ENCODE measurements at regions not wholly inside any gene's neighbourhood (a gene's known extent, or its start where the extent isn't known, plus 50 kb on each side); places are given as distances from the start of the nearest gene placed in this dataset.

DNA sequence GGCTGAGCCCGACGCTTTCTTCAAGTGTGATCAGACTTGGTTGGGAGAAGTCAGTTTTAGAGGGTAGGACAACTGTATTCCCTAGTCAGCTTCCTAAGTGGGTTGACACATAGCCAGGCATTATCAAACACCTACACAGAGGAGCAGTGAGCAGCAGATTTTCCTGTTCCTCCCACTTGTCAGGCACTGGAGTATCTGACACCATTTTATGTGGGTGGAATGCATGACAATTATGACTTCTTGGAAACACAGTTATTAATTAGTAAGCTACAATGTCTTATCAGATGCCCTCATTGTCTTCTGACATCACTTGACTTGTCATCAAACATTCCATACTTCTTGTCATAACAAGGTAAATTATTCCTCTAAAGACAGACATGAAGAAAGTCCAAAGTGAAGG, 124.9 kb downstream of the IRX2 start:
- H3K4me3 ChIP-seq (ENCODE audit: low read length), result no peak overlapping the region

DNA sequence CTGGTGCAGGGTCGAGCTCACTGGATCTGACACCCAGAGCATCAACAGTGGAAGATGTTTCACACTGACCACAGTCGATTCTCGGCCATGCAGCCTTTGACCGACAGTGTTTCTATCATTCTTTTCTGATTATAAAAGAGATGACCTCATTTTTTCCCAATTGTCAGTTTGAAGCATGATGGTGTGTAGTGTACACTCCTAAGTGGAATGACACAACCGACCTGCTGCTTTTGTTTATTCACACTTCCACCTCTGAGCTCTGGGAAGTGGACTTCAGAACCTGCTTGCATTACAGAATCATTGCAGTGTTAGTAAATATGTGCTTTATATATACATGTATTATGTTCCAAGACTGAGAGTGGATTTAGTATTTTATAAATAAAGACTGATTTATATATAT, 128.6 kb downstream of the IRX2 start:
- Histone ChIP-seq H3K27ac (ENCODE audit: low read length) (no peak overlapping the region), H3K9me3 (ENCODE audit: control insufficient read depth, low read depth, low read length) (no peaks in the 10 kb centered on the region), H3K27me3 (ENCODE audit: control insufficient read depth, insufficient read depth, low read length) (no peaks in the 10 kb centered on the region), H3K4me1 (ENCODE audit: control insufficient read depth, low read depth, low read length) (no peaks in the 10 kb centered on the region), H3K9ac (ENCODE audit: low read length) (no peak overlapping the region), H3K36me3 (ENCODE audit: control insufficient read depth, low read depth, low read length) (no peaks in the 10 kb centered on the region), H3K4me3 (ENCODE audit: low read length) (no peak overlapping the region)

More for the DNA sequence above, 124.9 kb downstream of the IRX2 start:
- Histone ChIP-seq H3K27ac (ENCODE audit: low read length) (no peak overlapping the region), H3K9me3 (ENCODE audit: control insufficient read depth, low read depth, low read length) (no peaks in the 10 kb centered on the region), H3K9ac (ENCODE audit: low read length) (no peak overlapping the region), H3K36me3 (ENCODE audit: control insufficient read depth, low read depth, low read length) (no peaks in the 10 kb centered on the region), H3K27me3 (ENCODE audit: control insufficient read depth, insufficient read depth, low read length) (no peaks in the 10 kb centered on the region), H3K4me1 (ENCODE audit: control insufficient read depth, low read depth, low read length) (no peaks in the 10 kb centered on the region)

DNA sequence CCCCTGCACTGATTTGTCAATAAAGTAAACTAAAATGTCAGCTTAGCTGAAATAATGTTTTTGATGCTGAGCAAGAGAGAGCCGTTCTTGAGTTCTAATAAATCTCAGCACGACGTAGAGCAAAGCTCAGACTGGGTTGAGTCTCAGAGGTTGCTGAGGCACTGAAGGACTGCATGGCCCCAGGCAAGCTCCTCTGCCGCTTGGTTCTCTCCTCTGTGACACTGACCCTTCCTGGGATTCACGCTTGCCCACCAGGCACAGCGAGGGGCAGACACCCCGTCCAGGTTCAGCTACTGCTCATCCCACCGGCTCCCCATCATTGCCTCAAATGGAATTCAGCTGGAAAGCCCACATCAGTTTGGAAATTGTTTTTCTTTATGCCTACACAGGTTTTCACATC, 129.8 kb downstream of the IRX2 start:
- H3K27ac ChIP-seq (ENCODE audit: low read length), result no peak overlapping the region
- H3K9ac ChIP-seq (ENCODE audit: low read length), result no peak overlapping the region
- no peaks in the 10 kb centered on the region for H3K4me1 ChIP-seq (ENCODE audit: control insufficient read depth, low read depth, low read length)
- H3K27me3 ChIP-seq (ENCODE audit: control insufficient read depth, insufficient read depth, low read length), result no peaks in the 10 kb centered on the region
- no peak overlapping the region for H3K4me3 ChIP-seq (ENCODE audit: low read length)
- no peaks in the 10 kb centered on the region for H3K36me3 ChIP-seq (ENCODE audit: control insufficient read depth, low read depth, low read length)
- H3K9me3 ChIP-seq (ENCODE audit: control insufficient read depth, low read depth, low read length), result no peaks in the 10 kb centered on the region

DNA sequence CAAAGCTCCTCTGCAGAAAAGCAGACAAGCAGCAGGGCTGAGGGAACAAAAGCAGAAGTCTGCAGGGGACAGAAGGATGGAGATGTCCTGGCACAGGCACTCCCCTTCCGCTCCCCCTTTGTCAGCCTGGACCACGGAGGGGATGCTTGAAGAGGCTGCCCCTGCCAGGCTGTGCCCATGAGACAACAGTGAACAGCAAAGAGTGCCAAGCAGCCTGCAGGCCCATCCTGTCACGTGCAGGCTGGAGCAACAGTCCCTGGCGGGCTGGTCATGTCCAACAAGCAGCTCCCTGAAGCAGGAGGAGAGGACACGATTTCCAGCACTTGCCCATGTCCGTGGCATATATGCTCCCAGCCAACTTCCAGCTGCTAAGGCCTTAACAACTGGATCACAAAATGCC, 132.3 kb downstream of the IRX2 start:
- Histone ChIP-seq H3K9me3 (ENCODE audit: control insufficient read depth, low read depth, low read length) (no peaks in the 10 kb centered on the region), H3K4me3 (ENCODE audit: low read length) (no peak overlapping the region), H3K4me1 (ENCODE audit: control insufficient read depth, low read depth, low read length) (no peaks in the 10 kb centered on the region), H3K36me3 (ENCODE audit: control insufficient read depth, low read depth, low read length) (no peaks in the 10 kb centered on the region), H3K27me3 (ENCODE audit: control insufficient read depth, insufficient read depth, low read length) (no peaks in the 10 kb centered on the region), H3K27ac (ENCODE audit: low read length) (no peak overlapping the region), H3K9ac (ENCODE audit: low read length) (no peak overlapping the region)

DNA sequence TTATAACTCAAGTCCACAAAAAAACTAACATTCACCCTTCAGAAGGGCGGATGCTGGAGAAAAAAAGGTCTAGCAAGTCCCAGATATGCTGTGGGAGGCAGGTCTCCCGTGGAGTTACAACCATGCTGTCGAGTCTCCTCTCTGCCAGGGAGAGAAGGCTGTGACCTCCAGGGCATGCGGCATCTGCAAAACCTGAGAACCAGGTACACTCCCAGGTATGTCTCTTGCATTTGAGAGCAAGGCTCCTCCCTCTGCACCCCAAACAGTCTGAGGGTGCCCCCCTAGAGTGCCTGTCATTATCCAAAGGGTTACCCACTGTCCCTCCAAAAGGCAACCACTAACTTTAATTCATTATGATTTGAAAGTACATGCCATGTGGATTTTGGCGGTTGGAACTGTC, 134.0 kb downstream of the IRX2 start:
- no peak overlapping the region for H3K4me3 ChIP-seq (ENCODE audit: low read length)
- no peak overlapping the region for H3K27ac ChIP-seq (ENCODE audit: low read length)
- no peaks in the 10 kb centered on the region for H3K4me1 ChIP-seq (ENCODE audit: control insufficient read depth, low read depth, low read length)
- H3K36me3 ChIP-seq (ENCODE audit: control insufficient read depth, low read depth, low read length), result no peaks in the 10 kb centered on the region
- no peak overlapping the region for H3K9ac ChIP-seq (ENCODE audit: low read length)
- no peaks in the 10 kb centered on the region for H3K9me3 ChIP-seq (ENCODE audit: control insufficient read depth, low read depth, low read length)
- no peaks in the 10 kb centered on the region for H3K27me3 ChIP-seq (ENCODE audit: control insufficient read depth, insufficient read depth, low read length)

DNA sequence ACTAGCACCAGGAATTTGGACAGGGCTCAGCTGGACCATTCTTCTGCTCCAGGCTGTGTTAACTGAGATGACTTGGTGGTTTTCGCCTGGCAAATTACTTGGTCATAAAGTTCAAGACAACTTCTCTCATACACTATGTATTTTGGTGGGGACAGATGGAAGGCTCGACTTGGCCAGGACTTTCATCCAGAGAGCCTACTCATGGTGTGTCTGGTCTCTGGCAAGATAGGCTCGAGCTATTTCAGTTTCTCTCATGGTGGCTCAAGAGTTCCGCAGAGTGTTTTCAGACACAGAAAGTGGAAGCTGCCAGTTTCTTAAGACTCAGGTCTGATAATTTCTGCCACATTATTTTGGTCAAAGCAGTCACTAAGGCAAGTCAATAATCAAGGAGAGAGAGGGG, 135.6 kb downstream of the IRX2 start:
- Histone ChIP-seq H3K27ac (ENCODE audit: low read length) (no peak overlapping the region), H3K27me3 (ENCODE audit: control insufficient read depth, insufficient read depth, low read length) (no peaks in the 10 kb centered on the region), H3K4me3 (ENCODE audit: low read length) (no peak overlapping the region), H3K9me3 (ENCODE audit: control insufficient read depth, low read depth, low read length) (no peaks in the 10 kb centered on the region), H3K4me1 (ENCODE audit: control insufficient read depth, low read depth, low read length) (no peaks in the 10 kb centered on the region), H3K36me3 (ENCODE audit: control insufficient read depth, low read depth, low read length) (no peaks in the 10 kb centered on the region), H3K9ac (ENCODE audit: low read length) (no peak overlapping the region)

DNA sequence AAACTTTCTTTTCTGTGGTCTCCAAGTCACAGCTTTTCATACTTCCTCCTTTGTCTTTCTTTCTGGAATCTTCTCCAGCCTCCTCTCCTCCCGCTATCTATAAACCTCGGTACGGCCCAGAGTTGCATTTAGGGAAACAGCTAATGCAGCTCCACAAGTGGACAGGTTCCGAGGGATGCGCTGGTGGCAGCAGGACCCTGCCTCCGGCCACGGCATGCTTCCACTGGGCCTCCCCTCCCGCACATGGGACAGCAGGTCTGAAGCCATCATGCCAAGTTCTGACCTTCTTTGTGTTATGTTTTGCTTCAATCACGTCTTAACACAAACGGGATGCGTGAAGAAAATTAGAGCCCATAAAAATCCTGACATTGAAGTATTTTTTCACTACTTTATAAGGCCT, 136.9 kb downstream of the IRX2 start:
- no peaks in the 10 kb centered on the region for H3K36me3 ChIP-seq (ENCODE audit: control insufficient read depth, low read depth, low read length)
- no peak overlapping the region for H3K27ac ChIP-seq (ENCODE audit: low read length)
- no peak overlapping the region for H3K4me3 ChIP-seq (ENCODE audit: low read length)
- H3K9ac ChIP-seq (ENCODE audit: low read length), result no peak overlapping the region
- H3K4me1 ChIP-seq (ENCODE audit: control insufficient read depth, low read depth, low read length), result no peaks in the 10 kb centered on the region
- H3K27me3 ChIP-seq (ENCODE audit: control insufficient read depth, insufficient read depth, low read length), result no peaks in the 10 kb centered on the region
- H3K9me3 ChIP-seq (ENCODE audit: control insufficient read depth, low read depth, low read length), result no peaks in the 10 kb centered on the region

DNA sequence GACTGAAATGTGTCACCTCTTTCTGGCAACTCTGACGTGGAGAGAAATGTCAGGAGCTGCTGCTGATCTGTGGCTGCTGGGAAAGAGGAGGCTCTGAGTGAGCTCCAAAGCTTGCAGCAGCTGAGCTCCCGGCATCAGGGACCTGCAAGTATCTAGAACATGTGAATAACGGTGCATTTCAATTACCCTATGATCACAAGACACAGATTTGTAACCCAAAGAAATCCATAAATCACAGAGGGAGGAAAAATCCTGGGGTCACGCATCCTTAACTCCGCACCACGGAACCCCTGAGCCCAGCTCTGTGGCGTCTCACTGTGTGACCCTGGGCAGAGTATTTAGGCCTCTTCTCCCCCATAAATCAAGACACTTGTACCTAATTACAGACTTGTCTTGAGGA, 139.8 kb downstream of the IRX2 start:
- Histone ChIP-seq H3K4me1 (ENCODE audit: control insufficient read depth, low read depth, low read length) (no peaks in the 10 kb centered on the region), H3K27ac (ENCODE audit: low read length) (no peak overlapping the region), H3K4me3 (ENCODE audit: low read length) (no peak overlapping the region), H3K9ac (ENCODE audit: low read length) (no peak overlapping the region), H3K27me3 (ENCODE audit: control insufficient read depth, insufficient read depth, low read length) (no peaks in the 10 kb centered on the region), H3K36me3 (ENCODE audit: control insufficient read depth, low read depth, low read length) (no peaks in the 10 kb centered on the region), H3K9me3 (ENCODE audit: control insufficient read depth, low read depth, low read length) (no peaks in the 10 kb centered on the region)

DNA sequence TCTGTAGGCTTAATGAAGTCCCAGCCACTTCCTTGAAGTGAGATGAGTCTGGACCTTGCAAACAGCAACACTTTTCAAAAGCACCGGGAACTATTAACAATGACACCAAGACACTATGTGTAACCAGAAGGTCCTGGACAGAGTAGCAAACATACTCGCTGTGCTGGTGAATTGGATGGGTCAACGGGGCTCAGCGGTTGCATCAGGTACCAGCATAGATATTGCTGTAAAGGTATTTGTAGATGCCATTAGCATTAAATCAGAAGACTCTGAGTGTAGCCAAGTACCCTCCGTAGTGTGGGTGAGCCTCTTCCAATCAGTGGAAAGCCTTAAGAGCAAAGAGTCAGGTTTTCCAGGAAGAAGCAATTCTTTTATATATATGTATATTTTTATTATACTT, 140.5 kb downstream of the IRX2 start:
- no peak overlapping the region for H3K4me3 ChIP-seq (ENCODE audit: low read length)
- no peaks in the 10 kb centered on the region for H3K27me3 ChIP-seq (ENCODE audit: control insufficient read depth, insufficient read depth, low read length)
- no peak overlapping the region for H3K9ac ChIP-seq (ENCODE audit: low read length)
- no peaks in the 10 kb centered on the region for H3K4me1 ChIP-seq (ENCODE audit: control insufficient read depth, low read depth, low read length)
- no peaks in the 10 kb centered on the region for H3K36me3 ChIP-seq (ENCODE audit: control insufficient read depth, low read depth, low read length)
- H3K9me3 ChIP-seq (ENCODE audit: control insufficient read depth, low read depth, low read length), result no peaks in the 10 kb centered on the region
- H3K27ac ChIP-seq (ENCODE audit: low read length), result no peak overlapping the region

DNA sequence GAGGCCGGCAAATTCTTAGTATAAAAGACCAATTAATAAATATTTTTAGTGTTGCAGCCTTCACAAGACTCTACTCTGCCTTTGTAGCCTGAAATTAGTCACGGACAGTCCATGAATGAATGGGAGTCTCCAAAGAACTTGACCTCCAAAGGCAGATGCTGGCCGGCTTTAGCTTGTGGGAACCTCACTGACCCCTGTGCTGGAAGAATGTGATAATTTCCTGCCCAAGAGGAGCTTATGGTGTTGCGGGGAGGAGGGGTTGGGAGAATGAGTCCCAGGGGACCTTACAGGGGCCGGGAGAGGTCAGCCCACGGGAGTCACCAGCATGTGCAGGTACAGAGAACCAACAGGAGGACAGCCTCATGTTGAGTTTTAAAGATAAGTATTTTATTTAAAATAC, 143.1 kb downstream of the IRX2 start:
- Histone ChIP-seq H3K36me3 (ENCODE audit: control insufficient read depth, low read depth, low read length) (no peaks in the 10 kb centered on the region), H3K9ac (ENCODE audit: low read length) (no peak overlapping the region), H3K27me3 (ENCODE audit: control insufficient read depth, insufficient read depth, low read length) (no peaks in the 10 kb centered on the region), H3K4me3 (ENCODE audit: low read length) (no peak overlapping the region), H3K4me1 (ENCODE audit: control insufficient read depth, low read depth, low read length) (no peaks in the 10 kb centered on the region), H3K9me3 (ENCODE audit: control insufficient read depth, low read depth, low read length) (no peaks in the 10 kb centered on the region), H3K27ac (ENCODE audit: low read length) (no peak overlapping the region)

DNA sequence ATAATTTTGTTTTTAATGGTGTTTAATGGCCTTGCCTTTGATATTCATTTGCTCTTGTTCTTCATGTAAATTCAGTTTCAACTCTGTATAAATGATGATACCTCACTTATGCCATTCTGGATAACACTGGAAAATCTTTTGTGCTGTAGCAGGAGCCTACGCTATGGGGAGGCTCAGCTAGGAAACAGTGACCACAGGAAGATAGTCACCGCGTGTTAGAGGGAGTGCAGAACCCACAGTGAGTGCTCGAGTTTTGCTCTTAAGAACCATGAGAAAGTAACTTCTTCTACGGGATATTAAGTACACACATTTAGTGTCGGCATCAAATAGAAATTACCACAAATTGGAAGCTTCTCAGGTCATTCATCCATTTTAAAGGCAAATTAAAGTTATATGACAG, 143.9 kb downstream of the IRX2 start:
- H3K36me3 ChIP-seq (ENCODE audit: control insufficient read depth, low read depth, low read length), result no peaks in the 10 kb centered on the region
- no peaks in the 10 kb centered on the region for H3K27me3 ChIP-seq (ENCODE audit: control insufficient read depth, insufficient read depth, low read length)
- no peaks in the 10 kb centered on the region for H3K9me3 ChIP-seq (ENCODE audit: control insufficient read depth, low read depth, low read length)
- H3K27ac ChIP-seq (ENCODE audit: low read length), result no peak overlapping the region
- no peaks in the 10 kb centered on the region for H3K4me1 ChIP-seq (ENCODE audit: control insufficient read depth, low read depth, low read length)
- H3K9ac ChIP-seq (ENCODE audit: low read length), result no peak overlapping the region
- H3K4me3 ChIP-seq (ENCODE audit: low read length), result no peak overlapping the region

DNA sequence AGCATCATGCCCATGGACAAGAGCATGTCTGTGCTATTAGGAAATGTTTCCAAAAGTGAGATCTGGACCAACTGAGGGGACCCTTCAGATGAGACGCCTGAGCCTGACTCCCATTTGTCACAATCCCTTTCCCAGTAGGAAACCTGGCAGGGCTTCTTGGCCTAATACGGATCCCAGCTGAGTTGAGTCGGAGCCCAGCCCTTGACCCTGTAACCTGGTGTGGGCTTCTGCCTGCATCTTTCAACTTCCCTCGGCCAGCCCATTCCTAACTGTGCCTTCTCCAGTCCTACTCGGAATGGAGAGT, 148.3 kb downstream of the IRX2 start:
- H3K27me3 ChIP-seq (ENCODE audit: control insufficient read depth, insufficient read depth, low read length), result no peaks in the 10 kb centered on the region
- no peaks in the 10 kb centered on the region for H3K4me1 ChIP-seq (ENCODE audit: control insufficient read depth, low read depth, low read length)
- no peak overlapping the region for H3K4me3 ChIP-seq (ENCODE audit: low read length)
- no peaks in the 10 kb centered on the region for H3K36me3 ChIP-seq (ENCODE audit: control insufficient read depth, low read depth, low read length)
- no peaks in the 10 kb centered on the region for H3K9me3 ChIP-seq (ENCODE audit: control insufficient read depth, low read depth, low read length)
- H3K27ac ChIP-seq (ENCODE audit: low read length), result no peak overlapping the region
- no peak overlapping the region for H3K9ac ChIP-seq (ENCODE audit: low read length)
